Stimulated activated CD4-positive, alpha-beta T cell treated with anti-CD3 and anti-CD28 coated beads, Interleukin-1b, Interleukin-23, amount 100 ng/mL, for 24 hours (primary cell): ENCODE measurements at regions not wholly inside any gene's neighbourhood (a gene's known extent, or its start where the extent isn't known, plus 50 kb on each side); places are given as distances from the start of the nearest gene placed in this dataset.
"Not testable (repeated sequence)": the region's sequence is repeated elsewhere in the genome, so short reads cannot be mapped to it uniquely, and the experiment has no call there.

Experiments
- DNase-seq, 4 experiments: peaks; one replicate each; pipeline ENCODE4 v3.0.0-alpha.2; 2020; ENCODE audit warnings: low read depth in 4 of 4, low spot score in 1 of 4

DNA sequence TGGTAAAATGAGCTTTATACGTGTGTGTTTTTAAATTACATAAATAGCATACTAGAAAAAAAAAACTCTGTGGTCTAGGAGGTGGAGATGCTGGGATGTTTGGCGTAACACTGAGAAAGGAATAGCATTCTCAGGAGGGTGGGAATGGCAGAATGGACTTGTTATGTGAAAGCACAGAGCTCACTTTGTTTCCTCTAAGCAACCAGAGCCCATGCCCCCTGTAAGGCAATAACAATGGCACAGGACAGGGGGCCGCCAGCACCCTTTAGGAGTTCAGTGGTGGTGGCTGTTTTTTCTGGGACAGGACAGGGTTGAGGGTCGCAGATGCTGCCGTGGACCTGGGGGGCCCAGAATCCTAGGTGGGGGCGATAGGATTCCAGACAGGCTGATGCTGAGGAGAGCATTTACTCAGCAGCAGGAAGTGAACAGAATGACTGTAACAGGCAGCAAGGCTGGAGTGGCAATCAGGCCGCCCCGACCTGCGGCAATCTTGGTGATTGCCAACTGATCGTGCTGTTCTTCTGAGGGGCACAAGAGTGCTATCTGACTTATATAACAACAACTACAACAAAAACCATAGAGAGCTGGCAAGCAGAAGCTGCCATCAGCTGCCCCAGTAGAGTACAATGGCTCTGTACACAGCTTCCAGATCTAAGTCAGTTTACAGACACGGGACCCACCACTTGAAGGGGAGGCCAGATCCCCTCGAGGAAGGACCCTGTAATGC is 160.4 kb downstream of the UACA start:
- no peak for DNase-seq

DNA sequence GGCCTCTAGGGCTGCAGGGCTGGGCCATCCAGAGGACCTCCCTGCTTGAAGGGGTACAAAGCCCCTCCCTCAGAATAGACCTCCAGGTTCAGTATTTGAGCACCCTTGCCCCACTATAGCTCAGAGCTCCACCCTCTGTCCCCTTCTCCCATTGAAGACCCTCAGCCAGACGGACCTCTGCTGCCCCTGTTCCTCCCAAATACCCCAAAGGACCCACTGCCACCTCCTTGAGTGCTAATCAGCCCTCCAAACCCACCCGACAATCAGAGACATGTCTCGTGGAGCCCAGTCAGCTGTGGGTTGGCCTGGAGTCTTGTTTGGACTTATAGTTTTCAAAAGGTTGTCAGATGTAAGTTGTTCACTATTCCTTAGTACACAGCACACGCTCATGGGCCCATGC is 161.1 kb downstream of the UACA start:
- DNase-seq, result no peak

DNA sequence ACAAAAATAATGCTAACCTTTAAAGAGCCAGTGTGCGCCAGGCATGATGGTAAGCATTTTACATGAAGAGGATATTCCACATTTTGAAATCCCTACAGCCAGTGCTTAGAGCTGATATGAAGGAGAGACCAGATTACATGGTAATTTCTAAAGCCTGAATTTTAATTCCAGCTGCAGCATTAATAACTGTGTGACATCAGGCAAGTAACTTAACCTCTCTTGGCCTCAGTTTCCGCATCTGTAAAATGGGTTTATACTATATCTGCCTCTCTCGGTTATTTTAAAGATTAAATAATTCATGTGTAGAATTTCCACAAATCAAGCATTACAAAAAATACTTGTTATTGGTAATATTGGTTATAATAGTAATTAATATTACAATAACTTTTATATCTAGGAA is 165.4 kb downstream of the UACA start:
- DNase-seq, result no peak

DNA sequence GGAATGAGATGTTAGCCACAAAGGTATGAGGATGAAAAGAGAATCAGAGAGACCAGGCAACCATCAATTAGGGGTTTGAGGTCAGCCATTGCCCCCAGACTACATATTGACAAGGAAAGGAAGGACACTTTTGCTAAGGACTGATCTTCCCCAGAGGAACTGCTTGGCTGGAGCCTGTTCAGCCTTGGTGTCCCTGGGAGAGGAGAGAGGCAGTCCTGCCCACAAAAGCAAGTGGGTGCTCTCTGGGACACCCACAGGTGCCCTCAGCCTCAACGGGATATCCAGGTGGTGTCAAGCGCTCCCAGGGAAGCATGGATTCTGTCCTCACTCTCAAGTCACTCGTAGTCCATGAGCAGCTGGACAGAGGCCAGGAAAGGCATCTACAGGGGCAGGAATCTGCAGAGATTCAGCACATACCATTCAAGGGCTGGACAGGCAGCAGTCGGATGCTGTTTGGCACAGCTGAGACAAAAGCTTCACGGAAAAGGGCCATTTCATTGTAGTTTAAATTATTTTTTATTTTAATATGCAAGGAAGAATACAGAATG is 166.2 kb downstream of the UACA start:
- no peak for DNase-seq

DNA sequence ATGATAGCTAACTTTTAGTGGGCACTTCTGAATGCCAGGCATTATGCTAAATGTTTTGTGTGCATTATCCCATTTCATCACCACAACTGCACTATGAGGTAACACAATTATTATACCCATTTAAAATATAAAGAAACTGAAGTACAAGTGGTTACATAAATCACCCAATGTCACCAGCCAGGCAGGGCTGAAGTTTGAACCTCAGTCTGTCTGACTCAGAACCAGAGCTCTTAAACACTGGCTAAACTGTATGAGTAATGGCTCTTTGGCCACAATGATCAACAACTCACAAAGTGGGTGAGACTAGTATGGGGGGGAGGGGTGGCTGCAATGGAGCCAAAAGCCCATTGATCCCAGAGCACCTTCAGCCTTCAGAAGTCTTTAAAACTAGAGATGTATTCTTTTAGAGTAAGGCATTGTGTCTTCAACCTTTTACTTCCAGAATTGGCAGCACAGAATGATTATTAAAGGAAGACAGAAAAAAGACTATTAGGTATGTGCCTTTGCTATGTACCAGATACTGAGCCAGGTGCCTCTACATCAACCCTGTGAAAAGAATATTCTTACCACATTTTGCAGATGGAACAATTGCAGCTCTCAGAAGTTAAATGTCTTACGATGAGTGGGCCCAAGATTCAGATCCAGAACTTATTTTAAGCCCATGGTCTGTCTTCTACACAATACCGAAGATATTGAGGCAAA is 166.9 kb downstream of the UACA start:
- no peak for DNase-seq

DNA sequence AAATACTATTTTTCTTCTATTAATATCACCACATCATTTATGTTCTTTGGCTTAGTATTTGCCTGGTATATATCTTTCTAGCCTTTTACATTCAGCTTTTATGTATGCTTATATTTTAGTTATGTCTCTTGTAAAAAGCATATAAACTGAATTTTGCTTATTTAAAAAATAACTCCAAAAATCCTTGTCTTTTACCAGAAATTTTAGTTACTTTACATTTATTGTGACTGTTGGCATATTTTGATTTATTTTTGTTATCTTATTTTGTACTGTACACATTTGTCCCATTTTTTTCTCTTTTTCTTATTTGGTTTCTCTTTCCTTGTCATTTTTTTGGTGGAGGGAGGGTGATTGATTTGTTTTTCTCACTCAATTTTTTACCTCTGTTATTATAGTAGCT is 169.6 kb downstream of the UACA start:
- DNase-seq, result no peak

DNA sequence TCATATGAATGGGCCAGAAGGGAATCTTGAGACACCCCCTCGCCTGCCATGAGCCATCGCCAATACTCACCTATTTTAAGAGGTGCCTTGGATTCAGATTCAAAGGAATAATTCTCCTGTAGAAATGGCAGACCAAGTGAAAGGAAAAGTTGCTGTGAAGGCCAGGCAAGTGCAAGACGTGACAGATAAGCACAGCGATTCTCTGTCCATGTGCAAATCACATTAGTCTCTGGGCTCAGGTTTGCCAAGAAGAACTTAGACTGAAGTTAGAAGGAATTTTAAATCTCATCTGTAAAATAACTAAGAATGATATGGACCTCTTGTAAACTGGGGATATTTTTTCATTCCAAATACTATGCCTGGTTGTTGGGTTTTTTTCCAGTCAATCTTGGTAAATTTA is 173.6 kb downstream of the UACA start:
- no peak for DNase-seq

DNA sequence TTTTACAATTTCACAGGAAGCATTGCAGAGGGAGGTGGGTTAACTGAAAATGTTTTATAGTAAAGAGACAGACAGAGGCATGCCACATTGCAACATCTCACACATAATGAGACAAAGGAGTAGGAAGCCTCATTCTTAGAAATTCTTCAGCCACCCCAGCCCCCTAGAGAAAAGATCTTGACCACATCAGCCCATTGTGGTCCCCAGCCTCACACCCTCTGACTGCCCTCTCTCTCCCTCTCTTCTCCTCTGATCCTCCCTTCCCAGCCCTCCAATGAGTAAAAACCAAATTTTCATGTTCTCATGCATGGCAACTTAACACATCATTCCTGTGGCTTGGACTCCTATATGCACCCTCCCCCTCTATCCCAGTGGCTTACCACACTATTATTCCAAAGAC is 174.1 kb downstream of the UACA start:
- no peak for DNase-seq

DNA sequence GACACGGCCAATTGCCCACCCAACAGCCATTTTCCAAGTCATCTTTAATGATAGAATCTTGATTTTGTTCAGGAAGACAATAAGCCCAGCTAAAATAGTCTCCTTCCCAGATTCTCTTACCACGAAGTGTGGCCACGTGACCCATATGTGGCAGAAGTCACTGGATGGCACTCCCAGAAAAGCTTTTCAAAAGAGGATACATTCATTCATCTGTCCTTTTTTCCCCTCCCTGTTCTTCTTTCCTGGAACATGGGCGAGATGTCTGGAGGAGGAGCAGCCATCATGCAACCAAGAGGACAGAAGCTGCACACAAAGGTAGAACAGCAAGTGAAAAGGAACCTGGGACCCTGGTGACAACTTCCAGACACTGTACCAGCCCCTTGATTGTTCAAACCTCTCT is 174.7 kb downstream of the UACA start:
- DNase-seq, result no peak

DNA sequence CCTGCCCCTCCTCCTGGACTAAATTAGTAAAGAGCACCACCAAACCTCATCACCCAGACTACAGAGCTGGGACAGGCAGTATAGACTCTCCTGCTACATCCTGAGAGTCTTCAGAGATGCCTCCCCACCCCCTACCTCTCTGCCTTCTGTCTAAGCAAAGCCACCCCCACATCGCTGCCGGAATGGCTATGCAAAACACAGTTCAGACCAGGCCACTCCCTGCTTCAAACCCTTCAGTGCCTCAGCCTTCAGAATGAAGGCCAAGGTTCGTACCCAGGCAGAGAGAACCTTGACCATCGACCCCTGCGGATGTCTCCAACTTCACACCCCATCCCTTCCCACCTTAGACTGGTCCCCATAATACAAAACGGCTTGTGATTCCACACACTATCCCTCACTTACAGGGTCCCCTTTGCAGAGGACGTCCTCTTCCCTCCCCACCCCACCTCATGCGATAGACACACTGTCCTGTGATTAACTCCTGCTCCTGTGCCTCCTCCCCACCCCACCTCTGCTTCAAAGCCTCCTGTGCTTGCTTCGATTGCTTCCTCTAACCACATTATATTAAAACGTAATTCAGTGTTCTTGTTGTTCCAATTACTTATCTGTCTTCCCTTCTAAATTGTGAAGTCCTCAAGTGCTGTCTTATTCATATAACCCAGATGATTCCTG is 175.3 kb downstream of the UACA start:
- no peak for DNase-seq

DNA sequence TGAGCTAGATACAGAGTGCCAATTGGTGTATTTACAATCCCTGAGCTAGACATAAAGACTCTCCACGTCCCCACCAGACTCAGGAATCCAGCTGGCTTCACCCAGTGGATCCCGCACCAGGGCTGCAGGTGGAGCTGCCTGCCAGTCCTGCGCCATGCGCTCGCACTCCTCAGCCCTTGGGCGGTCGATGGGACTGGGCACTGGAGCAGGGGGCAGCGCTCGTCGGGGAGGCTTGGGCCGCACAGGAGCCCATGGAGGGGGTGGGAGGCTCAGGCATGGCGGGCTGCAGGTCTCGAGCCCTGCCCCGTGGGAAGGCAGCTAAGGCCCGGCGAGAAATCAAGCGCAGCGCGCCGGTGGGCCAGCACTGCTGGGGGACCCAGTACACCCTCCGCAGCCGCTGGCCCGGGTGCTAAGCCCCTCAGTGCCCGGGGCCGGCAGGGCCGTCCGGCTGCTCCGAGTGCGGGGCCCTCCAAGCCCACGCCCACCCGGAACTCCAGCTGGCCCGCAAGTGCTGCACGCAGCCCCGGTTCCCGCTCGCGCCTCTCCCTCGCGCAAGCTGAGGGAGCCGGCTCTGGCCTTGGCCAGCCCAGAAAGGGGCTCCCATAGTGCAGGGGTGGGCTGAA is 176.2 kb downstream of the UACA start:
- DNase-seq, result not testable (repeated sequence)

DNA sequence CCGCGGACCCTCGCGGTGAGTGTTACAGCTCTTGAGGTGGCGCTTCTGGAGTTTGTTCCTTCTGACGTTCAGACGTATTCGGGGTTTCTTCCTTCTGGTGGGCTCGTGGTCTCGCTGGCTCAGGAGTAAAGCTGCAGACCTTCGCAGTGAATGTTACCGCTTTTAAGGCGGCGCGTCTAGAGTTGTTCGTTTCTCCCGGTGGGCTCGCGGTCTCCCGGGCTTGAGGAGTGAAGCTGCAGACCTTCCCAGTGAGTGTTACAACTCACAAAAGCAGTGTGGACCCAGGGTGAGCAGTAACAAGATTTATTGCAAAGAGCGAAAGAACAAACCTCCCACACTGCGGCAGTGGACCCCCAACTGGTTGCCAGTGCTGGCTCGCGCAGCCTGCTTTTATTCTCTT is 177.1 kb downstream of the UACA start:
- no peak for DNase-seq

DNA sequence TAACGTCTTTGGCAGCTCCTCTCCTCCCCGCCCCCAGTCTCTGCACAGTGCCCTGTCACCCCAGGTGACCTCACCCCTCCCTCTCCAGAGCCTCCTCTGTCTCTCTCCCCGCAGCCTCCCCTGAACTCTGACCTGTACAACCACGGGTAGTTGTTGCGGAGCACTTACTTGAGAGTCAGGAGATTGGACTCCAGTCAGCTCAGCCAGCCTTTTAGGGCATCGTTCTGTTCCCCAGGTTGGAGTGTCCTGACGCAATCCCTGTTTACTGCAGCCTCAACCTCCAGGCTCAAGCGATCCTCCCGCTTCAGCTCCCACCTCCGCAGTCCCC is 177.7 kb downstream of the UACA start:
- DNase-seq, result peak in 1 of 4 experiments; percentile 10

DNA sequence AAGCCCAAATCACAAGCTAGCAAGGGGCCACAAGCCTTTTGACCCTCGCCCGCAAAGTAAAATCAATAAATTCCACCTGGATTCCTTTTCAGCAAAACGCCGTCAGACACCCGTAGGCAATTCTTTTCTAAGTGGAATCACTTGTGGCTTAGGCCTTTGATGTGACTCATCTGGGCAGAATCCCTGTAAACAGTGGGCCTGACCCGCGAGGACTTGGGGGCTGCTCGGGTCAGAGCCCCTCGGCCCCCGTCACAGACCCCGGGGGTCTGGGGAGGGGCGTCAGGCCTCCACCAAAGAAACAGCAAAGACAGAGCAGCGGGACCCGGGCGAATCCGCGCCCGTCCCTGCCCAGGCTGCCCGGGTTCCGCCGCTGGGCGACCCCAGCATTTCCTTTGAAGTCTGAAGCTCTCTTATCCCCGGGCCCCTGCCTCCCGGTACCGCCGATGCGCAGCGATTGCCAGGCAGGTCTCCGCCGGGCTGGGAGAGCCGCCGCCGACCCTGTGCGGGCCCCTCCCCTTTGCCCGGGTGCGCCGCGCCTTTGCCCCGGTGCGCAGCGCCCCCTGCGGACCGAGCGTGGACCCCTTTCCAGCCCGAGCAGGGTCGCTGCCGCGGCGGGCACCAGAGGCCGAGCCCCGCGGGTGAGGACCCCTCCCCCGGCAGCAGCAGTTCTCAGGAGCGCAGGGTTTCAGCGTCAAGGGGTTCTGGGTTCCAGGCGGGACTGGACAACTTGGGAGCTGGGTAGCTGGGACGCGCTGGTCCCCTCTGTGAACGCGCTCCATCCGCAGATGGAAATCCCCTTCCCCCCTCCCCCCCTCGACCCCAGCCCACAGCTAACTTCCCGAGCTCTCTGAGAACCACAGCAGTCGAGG is 178.3 kb downstream of the UACA start:
- DNase-seq, result peak in 3 of 4 experiments; percentile 31 to 51 (median 35)

DNA sequence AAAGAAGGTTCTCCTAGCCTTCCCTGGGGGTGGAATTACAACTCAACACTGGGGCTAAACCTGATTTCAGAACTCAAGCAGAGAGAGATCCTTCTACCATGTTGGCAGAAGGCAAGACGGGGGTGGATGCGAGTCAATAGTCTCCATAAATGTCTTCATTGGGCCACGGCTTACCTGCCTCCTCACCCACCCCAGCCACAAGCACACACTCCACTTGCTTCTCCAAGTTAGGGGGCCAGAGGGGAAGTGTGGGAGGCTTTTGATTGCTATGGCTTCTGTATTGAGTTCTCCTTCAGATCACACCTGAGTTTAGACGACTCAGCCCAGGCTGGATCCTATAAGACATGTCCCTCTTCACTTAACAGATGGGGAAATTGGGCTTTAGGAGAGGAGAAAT is 178.9 kb downstream of the UACA start:
- no peak for DNase-seq

DNA sequence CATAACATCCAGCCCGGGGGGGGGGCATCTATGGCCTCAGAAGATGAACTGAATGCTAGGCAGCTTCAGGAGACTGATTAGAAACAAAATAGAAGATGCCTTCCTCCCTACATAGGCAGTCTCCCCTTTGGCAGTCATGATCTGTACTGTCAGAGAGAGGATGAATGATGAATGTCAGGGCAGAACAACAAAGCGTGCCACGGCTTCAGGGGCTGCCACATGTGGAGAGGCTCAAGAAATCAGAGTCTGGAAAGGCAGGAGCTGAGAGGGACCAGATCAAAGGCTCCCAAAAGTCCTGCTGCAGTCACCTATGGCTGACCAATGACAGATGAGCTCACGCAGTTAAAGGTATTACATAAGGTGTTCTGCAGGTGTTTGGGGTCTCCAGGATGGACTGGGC is 180.4 kb downstream of the UACA start:
- DNase-seq, result no peak

DNA sequence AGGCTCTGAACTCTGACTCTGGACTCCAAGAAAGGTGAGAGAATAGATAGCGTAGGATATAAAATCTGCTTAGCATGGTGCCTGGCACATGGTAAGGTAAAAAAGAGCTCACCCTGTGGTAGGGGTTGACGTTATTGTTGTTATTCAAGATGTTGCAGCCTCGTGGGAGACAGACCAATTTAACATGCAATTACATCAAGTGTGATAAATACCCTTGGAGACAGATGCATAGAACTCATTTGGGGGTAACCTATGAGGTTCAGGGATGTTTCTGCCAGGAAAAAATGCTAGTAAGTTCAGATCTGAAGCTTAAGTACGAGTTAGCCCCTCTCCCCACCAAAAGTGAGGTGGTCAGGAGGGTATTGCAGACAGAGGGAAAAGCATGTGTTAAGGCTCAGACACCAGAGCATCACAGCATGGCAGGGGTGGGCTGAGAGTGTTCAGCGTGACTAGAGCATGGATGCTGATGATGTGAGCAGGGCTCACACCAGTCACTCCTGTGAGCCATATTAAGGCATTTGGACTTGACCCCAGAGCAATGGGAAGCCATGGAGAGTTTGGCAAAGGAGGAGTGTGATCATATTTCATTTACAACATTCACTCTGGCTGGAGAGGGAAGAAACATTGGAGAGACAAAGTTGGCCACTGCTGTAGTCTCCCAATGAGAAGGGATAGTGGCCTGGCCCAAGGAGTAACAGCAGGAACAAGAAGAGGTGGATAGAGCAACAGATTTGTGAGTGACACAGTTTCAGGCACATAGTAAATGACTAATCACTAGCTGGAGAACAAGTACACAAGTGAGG is 181.0 kb downstream of the UACA start:
- DNase-seq, result no peak

DNA sequence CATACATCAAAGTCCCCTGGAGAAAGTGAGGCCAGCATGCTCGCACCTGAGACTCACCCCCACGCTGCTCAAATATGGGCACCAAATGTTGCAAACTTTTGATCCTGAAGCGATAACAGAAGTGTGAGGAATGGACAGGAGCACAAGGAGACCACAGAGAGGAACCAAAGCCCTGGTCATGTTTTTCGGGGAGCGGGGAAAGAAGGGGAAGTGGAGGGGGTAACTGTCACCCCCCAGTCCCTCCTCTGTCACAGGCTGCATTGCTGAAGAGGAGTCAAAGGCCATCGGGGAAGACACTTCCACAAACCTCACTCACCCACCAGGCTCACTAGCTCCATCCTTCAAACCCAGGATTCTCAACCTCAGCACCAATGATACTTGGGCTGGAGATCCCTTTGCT is 182.4 kb downstream of the UACA start:
- DNase-seq, result no peak

DNA sequence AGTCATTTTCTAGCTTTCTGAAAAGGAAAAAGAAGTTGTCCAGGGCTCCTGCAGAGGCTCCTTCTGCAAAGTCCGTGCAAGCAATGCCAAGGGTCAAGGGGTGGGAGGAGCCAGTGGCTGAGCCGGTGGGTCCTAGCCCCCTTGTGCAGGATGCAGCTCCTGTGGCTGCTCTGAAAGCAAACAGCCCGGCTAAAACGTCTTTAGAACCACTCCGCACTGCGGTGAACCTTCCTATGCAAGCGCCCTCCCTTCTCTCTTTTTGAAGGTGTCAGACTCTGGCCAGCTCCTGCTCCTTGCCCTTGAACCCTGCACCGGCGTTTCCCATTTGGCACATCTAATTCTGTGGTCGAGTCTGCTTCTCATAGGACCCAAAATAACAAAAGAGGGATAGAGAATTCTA is 183.1 kb downstream of the UACA start:
- no peak for DNase-seq

DNA sequence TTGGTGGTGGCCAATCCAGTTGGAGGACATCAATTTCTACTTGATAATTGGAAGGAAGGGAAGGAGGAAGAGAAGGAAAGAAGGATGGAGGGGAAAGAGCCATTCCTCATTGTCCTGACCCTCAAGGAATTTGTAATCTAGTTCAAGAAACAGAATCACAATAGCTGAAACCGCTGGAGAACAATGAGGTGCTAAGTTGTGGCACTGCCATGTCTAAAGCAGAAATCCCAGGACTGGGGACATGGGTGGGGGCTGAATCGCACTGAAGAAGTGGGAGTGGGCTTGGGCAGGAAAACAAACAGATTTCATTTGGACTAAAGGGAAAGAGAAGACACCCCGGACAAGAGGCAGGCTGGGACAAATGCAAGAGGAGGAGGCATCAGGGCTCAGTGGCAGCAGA is 183.6 kb downstream of the UACA start:
- no peak for DNase-seq
